GM19455 (cell line): ENCODE measurements at regions not wholly inside any gene's neighbourhood (a gene's known extent, or its start where the extent isn't known, plus 50 kb on each side); places are given as distances from the start of the nearest gene placed in this dataset.

Experiments
- ATAC-seq: cut with Tn5 transposase; IDR thresholded peaks from one replicate; pipeline ENCODE4 v1.9.1; 2021; ENCODE audit not compliant: unreplicated experiment

DNA sequence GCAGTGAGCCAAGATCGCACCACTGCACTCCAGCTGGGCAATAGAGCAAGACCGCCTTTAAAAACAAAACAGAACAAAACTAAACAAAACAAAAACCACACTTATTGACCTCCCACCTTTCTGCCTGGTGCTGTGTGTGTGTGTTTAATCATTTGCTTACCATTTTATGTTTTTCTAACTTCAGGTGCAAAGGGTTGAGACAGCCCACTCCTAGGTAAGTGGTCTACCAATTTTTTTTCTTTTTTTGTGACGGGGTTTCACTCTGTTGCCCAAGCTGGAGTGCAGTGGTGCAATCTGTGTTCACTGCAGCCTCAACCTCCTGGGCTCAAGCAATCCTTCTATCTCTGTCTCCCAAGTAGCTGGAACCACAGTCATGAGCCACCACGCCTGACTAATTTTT is 65.8 kb downstream of the SALL1 start:
- no peak for ATAC-seq

DNA sequence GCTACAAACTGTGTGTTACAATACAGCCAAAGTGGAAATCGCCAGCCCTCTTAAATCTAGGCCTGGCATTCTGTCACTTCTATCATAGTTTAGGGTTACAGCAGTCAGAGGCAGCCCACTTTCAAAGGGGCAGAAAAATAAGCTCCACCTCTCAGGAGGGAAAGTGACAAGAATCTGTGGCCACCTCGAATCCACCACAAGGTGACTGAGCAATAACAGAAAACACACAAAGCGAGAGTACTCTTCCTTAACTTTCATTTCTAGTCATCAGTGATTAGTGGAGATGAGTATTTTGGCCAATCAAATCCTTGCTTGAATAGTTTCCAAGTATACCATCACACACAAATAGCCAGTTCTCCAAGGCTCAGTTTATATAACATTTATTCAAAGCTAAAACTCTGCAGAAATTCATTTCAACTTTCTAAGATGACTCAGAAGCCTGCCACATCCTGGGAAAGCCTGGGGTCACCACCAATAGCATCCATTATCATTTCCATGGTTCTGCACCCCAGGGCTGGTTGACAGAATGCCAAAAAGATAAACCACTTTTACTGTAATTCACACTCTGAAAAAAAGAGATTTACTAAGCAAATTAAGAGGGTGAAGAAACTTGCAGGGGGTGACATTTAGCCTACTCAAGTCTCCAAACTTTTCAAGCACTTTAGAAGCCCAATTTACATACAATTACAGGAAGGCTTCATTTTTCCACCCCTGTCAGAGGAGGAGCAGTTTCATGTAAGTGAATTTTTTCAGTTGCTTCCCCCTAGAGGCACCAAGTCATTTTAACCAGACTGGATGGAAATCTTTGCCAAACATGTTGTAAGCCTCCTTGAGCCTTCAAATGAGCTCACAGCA is 66.8 kb downstream of the SALL1 start:
- ATAC-seq, result no peak

GRCh38 chr16:51072591-51072990 is 78.5 kb downstream of the SALL1 start:
- ATAC-seq, result no peak

DNA sequence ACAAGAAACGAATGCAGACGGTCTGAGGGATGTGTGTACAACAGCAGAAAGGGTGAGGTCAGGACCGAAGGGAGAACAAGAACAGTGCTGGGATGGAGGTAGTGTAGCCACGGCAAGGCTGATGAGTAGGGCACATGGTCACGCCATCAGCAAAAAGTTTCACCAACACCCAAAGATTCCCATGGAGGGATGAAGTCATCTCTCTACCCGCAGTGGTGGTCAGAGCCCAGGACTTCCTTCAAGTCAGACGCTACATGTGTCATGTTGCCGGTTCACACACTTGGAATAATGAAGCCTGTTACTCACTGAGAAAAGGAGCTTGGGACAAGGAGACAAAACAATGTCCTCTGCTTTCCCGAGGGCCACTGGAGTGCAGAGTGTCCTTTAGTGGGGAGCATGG is 79.7 kb downstream of the SALL1 start:
- ATAC-seq, result no peak

- no peak for ATAC-seq
Measured at GRCh38 chr16:51067352-51067751, 83.7 kb downstream of the SALL1 start.

DNA sequence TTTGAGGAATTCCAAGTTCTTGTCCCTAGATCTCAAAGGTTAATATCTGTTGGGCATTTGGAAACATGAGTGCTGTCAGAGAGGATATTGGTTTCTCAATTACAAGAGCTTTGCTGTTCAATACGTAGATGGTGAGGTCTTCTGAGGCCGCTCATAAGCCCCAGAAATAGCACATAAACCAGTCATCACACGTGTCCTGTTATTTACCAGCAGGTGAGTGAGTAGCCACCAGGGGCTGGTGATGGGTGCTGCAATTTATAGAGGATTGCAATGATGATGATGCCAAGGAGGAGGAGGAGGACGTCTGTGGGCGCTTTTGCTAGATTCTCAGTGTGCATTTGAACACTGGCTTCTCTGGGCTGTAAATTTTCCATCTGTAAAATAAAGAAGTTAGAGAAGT is 89.0 kb downstream of the SALL1 start:
- no peak for ATAC-seq

DNA sequence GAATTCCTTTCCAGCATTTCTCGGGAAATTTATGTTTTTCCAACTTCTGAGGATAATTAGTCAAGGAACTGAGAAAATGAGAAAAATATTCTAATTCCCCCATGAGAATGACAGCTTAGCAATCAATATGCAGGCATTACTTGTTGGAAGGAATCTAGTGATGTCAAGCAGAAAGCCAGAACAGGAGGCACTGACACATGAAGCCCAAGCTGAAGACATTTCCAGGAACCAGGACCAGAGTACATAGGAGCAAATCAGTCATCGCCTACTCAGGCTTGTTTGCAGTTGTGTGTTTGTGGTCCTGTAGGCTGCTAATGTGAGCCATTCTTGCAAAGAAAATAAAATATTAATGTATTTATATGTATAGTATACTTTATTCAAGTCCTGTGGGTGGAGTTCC is 89.7 kb downstream of the SALL1 start:
- ATAC-seq, result no peak

DNA sequence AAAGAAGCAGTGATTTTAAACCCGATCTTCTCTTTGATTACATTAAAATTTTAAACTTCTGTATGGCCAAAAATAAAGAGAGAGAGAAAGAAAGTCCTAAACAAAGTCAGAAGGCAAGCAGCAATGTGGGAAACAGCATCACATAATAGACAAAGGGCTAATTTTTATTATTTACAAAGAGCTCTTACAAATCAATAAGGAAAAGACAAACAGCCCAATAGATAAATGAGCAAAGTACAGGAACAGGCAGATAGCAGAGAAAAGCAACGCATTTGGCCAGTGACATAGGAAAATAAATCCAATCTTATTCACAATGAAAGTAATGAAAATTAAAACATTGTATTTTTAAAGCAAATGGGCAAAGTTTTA is 93.1 kb downstream of the SALL1 start:
- no peak for ATAC-seq

DNA sequence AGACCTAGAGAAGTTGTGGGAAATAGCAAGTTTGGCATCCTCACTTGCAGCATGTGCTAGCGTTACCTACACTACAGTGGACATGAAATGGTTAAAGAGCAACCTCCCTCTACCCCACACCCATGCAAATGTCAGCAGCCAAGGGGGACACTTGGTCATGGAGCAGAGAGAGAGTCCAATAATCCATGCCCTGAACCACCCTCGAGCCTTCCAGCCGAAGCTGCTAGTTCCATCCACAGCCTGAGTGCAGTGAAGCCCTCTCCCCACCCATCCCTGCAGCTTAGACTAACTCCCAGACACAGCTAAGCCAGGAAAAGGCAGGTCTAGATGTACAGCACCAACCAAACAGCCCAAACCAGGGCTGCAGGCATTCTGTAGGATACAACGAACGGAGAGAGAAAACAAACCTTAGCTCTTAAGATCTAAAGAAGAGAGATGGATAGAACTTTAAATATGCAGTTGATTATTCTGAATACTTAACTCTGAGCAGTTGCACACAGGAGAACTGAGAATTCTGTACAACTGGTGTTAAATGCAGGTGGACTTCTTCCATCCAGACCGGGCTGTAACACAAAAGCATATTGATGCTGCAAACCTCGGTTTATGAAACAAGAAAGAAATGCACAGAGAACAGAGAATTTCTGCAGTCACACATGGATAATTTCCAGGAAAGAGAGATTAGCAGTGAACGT is 93.8 kb downstream of the SALL1 start:
- ATAC-seq, result no peak

- no peak for ATAC-seq
Measured at GRCh38 chr16:51056331-51056730, 94.7 kb downstream of the SALL1 start.

- no peak for ATAC-seq
Measured at GRCh38 chr16:51055434-51055833, 95.6 kb downstream of the SALL1 start.

- no peak for ATAC-seq
Measured at GRCh38 chr16:51053775-51054174, 97.3 kb downstream of the SALL1 start.

DNA sequence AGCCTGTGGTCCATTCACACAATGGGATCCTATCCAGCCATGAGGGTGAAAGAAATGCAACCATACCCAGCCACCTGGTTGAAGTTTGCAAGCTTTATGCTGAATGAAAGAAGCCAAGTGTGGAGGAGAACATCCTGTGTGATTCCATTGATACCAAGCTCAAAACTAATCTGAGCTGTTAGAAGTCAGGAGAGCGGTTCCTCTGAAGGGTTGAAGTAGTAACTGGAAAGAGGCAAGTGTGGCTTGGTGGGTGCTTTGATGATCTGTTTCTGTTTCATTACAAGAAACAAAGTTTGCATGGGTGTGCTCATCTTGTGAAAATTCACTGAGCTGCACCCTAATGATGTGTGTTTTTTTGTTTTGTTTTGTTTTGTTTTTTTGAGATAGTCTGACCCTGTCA is 99.4 kb downstream of the SALL1 start:
- ATAC-seq, result no peak

DNA sequence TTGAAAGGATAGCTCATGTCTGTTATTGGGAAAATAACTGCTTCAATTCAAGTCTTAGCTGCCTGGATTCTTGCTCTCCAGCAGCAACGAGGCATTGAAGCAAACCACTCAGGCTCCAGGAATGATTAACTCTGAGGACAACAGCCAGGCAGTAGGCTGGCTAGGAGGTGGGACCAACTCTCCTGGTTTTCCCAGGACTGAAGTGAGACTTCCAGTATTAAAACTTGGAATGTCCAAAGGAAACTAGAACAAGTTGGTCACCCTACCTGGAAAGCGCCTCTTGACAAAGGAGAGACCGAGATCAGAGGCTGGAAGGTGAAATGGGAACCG is 100.7 kb downstream of the SALL1 start:
- ATAC-seq, result no peak

DNA sequence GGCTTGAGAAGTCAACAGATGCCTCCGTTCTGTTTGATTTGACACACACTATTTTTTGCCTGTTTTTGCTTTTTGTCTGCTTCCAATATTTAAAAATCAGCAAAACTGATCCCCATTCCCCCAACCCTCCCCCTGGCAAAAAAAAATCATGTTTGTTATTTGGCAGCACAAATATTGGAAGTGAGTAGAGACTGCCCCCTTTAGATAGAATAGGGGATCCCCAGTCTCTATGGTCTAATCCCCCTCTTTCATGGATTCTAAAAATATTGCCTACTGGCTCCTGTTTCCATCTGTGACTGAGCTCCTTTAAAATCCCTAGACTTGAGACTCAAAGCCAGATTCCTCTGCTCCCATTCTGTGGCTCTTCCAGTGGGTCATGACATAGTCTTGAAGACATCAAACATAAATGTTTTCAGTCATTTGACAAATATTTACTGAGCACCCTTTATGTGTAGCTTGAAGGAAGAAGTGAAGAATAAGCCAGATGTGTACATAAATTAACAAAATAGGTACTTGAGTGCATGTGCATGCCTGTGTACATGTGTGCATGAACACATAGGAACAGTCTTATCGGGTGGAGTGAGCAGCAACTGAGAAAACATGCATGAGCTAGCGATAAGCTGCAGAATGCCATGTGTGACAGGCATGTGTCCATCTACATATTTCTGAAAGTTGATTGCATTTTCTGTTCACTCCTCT is 101.2 kb downstream of the SALL1 start:
- no peak for ATAC-seq

- ATAC-seq, result no peak
Measured at GRCh38 chr16:51049276-51049675, 101.8 kb downstream of the SALL1 start.

GRCh38 chr16:51048544-51048943 is 102.5 kb downstream of the SALL1 start:
- no peak for ATAC-seq

- no peak for ATAC-seq
Measured at GRCh38 chr16:51045794-51046193, 105.3 kb downstream of the SALL1 start.

GRCh38 chr16:51045186-51045585 is 105.9 kb downstream of the SALL1 start:
- no peak for ATAC-seq

GRCh38 chr16:51041546-51041945 is 109.5 kb downstream of the SALL1 start:
- ATAC-seq, result no peak

GRCh38 chr16:51040637-51041036 is 110.4 kb downstream of the SALL1 start:
- ATAC-seq, result no peak
